CD4-positive, alpha-beta memory T cell (primary cell): ENCODE measurements at regions not wholly inside any gene's neighbourhood (a gene's known extent, or its start where the extent isn't known, plus 50 kb on each side); places are given as distances from the start of the nearest gene placed in this dataset.

ENCODE experiments used
- CTCF ChIA-PET: fragments of 350-600 bp; sonication (Branson Sonifier 250); formaldehyde crosslinking; loops from one replicate; lab custom pipeline; 2021; ENCODE audit warnings: inconsistent platforms; ENCODE audit not compliant: partially characterized antibody; lab: Charles Lee
- POLR2A ChIA-PET: fragments of 350-600 bp; sonication (Branson Sonifier 250); formaldehyde crosslinking; loops from one replicate; lab custom pipeline; 2021; ENCODE audit not compliant: partially characterized antibody; lab: Charles Lee
- DNase-seq, 5 donors: peaks; one replicate each; pipeline versions ENCODE4 v3.0.0 to v3.0.0-alpha.2; 2020 to 2022; ENCODE audit warnings: mixed read lengths in 1 of 5
- H3K27ac ChIP-seq: one replicate; pipeline ENCODE4 v1.7.0; 2013; ENCODE audit warnings: low read depth, low read length
- H3K27me3 ChIP-seq: 2 replicates; pipeline ENCODE4 v1.7.0; 2013; ENCODE audit warnings: mild to moderate bottlenecking, low read length, moderate library complexity; ENCODE audit not compliant: insufficient read depth
- H3K36me3 ChIP-seq: 2 replicates; pipeline ENCODE4 v1.7.0; 2013; ENCODE audit warnings: mild to moderate bottlenecking, low read length, moderate library complexity; ENCODE audit not compliant: insufficient read depth
- H3K4me1 ChIP-seq: 2 replicates; pipeline ENCODE4 v1.7.0; 2013; ENCODE audit warnings: mild to moderate bottlenecking, low read length, moderate library complexity; ENCODE audit not compliant: insufficient read depth
- H3K4me3 ChIP-seq, 2 donors: one replicate each; pipeline ENCODE4 v1.7.0; 2013; ENCODE audit warnings: low read length in 2 of 2, mild to moderate bottlenecking in 1 of 2
- H3K9me3 ChIP-seq, 2 donors: one replicate each; pipeline ENCODE4 v1.7.0; 2013; ENCODE audit warnings: low read length in 2 of 2, control low read depth in 1 of 2; ENCODE audit not compliant: control insufficient read depth in 1 of 2
- H3K27ac Mint-ChIP-seq, 7 donors: one replicate each; pipeline ENCODE4 v1.8.0; 2020 to 2021; ENCODE audit warnings: mixed read lengths in 7 of 7, mild to moderate bottlenecking in 6 of 7, inconsistent platforms in 3 of 7, moderate library complexity in 3 of 7
- H3K27me3 Mint-ChIP-seq, 2 donors: one replicate each; pipeline ENCODE4 v1.8.0; 2020 to 2021; ENCODE audit warnings: mixed read lengths in 2 of 2
- H3K36me3 Mint-ChIP-seq, 2 donors: one replicate each; pipeline ENCODE4 v1.8.0; 2020 to 2021; ENCODE audit warnings: mixed read lengths in 2 of 2, inconsistent platforms in 1 of 2, mild to moderate bottlenecking in 1 of 2
- H3K4me1 Mint-ChIP-seq, 4 donors: one replicate each; pipeline ENCODE4 v1.8.0; 2020 to 2021; ENCODE audit warnings: mixed read lengths in 4 of 4, mild to moderate bottlenecking in 1 of 4
- H3K4me3 Mint-ChIP-seq, 8 donors: one replicate each; pipeline ENCODE4 v1.8.0; 2020 to 2021; ENCODE audit warnings: mixed read lengths in 8 of 8, mild to moderate bottlenecking in 7 of 8, moderate library complexity in 6 of 8, inconsistent platforms in 3 of 8
- H3K9me3 Mint-ChIP-seq, 8 donors: one replicate each; pipeline ENCODE4 v1.8.0; 2020 to 2021; ENCODE audit warnings: mixed read lengths in 8 of 8, mild to moderate bottlenecking in 5 of 8, inconsistent platforms in 3 of 8, moderate library complexity in 1 of 8
- intact Hi-C: fragments of 100-400 bp; cut with micrococcal nuclease; formaldehyde crosslinking; loops from one replicate; pipeline ENCODE4 v1.15.1; 2023

- H3K4me1 ChIP-seq, result no peaks in the 10 kb centered on the region
- ChIA-PET CTCF (no interaction called here), POLR2A (no interaction called here)
- Mint-ChIP-seq H3K27me3 (peaks cover 2% of the 10 kb centered on the region in 2 donors), H3K4me3 (no peak overlapping the region), H3K36me3 (no peaks in the 10 kb centered on the region), H3K27ac (no peak overlapping the region), H3K4me1 (no peaks in the 10 kb centered on the region), H3K9me3 (peaks cover 0 to 7% (median 2%) of the 10 kb centered on the region in 8 donors)
- intact Hi-C loops, result no loop called here
- H3K4me3 ChIP-seq, result no peak overlapping the region
- no peaks in the 10 kb centered on the region for H3K36me3 ChIP-seq
- H3K27ac ChIP-seq, result no peak overlapping the region
- H3K9me3 ChIP-seq, result no peaks in the 10 kb centered on the region
- no peak for DNase-seq
- H3K27me3 ChIP-seq, result no peaks in the 10 kb centered on the region
Observed at GRCh38 chr12:105723494-105723893, 393.0 kb downstream of the C12orf75 start.

- Mint-ChIP-seq H3K27me3 (peaks cover 2% of the 10 kb centered on the region in 2 donors), H3K4me1 (no peaks in the 10 kb centered on the region), H3K27ac (no peak overlapping the region), H3K36me3 (no peaks in the 10 kb centered on the region), H3K9me3 (peaks cover 0 to 5% (median 0%) of the 10 kb centered on the region in 8 donors), H3K4me3 (no peak overlapping the region)
- Histone ChIP-seq H3K4me1 (no peaks in the 10 kb centered on the region), H3K27ac (no peak overlapping the region), H3K9me3 (no peaks in the 10 kb centered on the region), H3K27me3 (no peaks in the 10 kb centered on the region), H3K36me3 (no peaks in the 10 kb centered on the region), H3K4me3 (no peak overlapping the region)
- ChIA-PET POLR2A (no interaction called here), CTCF (no interaction called here)
- DNase-seq, result no peak
- intact Hi-C loops, result no loop called here
Observed at GRCh38 chr12:105724641-105725040, 394.1 kb downstream of the C12orf75 start.

- H3K27ac Mint-ChIP-seq, result no peak overlapping the region
- Histone ChIP-seq H3K4me3 (no peak overlapping the region), H3K27me3 (no peaks in the 10 kb centered on the region), H3K4me1 (no peaks in the 10 kb centered on the region), H3K9me3 (no peaks in the 10 kb centered on the region), H3K27ac (no peak overlapping the region), H3K36me3 (no peaks in the 10 kb centered on the region)
- no peaks in the 10 kb centered on the region for H3K36me3 Mint-ChIP-seq
- CTCF ChIA-PET, result no interaction called here
- no peaks in the 10 kb centered on the region for H3K4me1 Mint-ChIP-seq
- peaks cover 2% of the 10 kb centered on the region in 2 donors for H3K27me3 Mint-ChIP-seq
- peaks cover 0 to 3% (median 0%) of the 10 kb centered on the region in 8 donors for H3K9me3 Mint-ChIP-seq
- no peak for DNase-seq
- intact Hi-C loops, result no loop called here
- no peak overlapping the region for H3K4me3 Mint-ChIP-seq
- POLR2A ChIA-PET, result no interaction called here
Observed at GRCh38 chr12:105725054-105725453, 394.6 kb downstream of the C12orf75 start.

DNA sequence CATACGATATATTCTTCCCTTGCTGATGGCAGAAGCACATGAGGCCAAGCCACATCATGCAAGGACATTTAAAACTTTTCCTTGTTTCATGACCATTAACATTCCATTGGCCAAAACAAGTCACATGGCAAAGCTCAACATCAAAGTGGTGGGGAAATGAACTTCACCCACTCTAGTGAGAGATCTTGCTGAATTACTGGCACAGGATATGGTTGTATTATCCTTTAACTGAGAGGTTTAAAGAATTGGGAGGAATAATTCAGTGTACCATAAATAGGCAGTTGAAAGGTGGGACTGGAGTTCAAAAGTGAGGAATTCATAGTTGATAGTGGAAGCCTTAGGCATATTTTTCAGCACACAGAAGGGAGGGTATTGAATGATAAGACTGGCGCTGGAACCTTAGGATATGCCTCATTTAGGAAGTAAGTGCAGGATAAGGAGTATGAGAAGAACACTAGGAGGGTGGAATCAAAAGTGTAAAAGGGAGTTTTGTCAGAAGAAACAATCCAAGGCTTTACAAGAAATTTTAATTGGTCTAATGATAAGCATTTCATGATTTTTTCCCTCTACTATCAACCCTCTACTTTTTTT, 398.8 kb downstream of the C12orf75 start:
- Histone ChIP-seq H3K36me3 (no peaks in the 10 kb centered on the region), H3K27ac (no peak overlapping the region), H3K4me1 (no peaks in the 10 kb centered on the region), H3K4me3 (no peak overlapping the region), H3K9me3 (no peaks in the 10 kb centered on the region), H3K27me3 (no peaks in the 10 kb centered on the region)
- H3K36me3 Mint-ChIP-seq, result no peaks in the 10 kb centered on the region
- intact Hi-C loops, result no loop called here
- no peak overlapping the region for H3K27ac Mint-ChIP-seq
- ChIA-PET CTCF (no interaction called here), POLR2A (no interaction called here)
- DNase-seq, result no peak
- peaks cover 0 to 5% (median 0%) of the 10 kb centered on the region in 8 donors for H3K9me3 Mint-ChIP-seq
- H3K4me1 Mint-ChIP-seq, result no peaks in the 10 kb centered on the region
- H3K27me3 Mint-ChIP-seq, result no peaks in the 10 kb centered on the region
- no peak overlapping the region for H3K4me3 Mint-ChIP-seq

- intact Hi-C loops, result no loop called here
- peaks cover 0 to 5% (median 0%) of the 10 kb centered on the region in 8 donors for H3K9me3 Mint-ChIP-seq
- no peaks in the 10 kb centered on the region for H3K27me3 ChIP-seq
- H3K4me1 Mint-ChIP-seq, result no peaks in the 10 kb centered on the region
- H3K27me3 Mint-ChIP-seq, result no peaks in the 10 kb centered on the region
- no peak overlapping the region for H3K4me3 Mint-ChIP-seq
- H3K27ac Mint-ChIP-seq, result no peak overlapping the region
- POLR2A ChIA-PET, result no interaction called here
- H3K27ac ChIP-seq, result no peak overlapping the region
- H3K4me1 ChIP-seq, result no peaks in the 10 kb centered on the region
- no peak overlapping the region for H3K4me3 ChIP-seq
- no peaks in the 10 kb centered on the region for H3K36me3 Mint-ChIP-seq
- DNase-seq, result no peak
- CTCF ChIA-PET, result no interaction called here
- no peaks in the 10 kb centered on the region for H3K36me3 ChIP-seq
- no peaks in the 10 kb centered on the region for H3K9me3 ChIP-seq
Observed at GRCh38 chr12:105729926-105730325, 399.4 kb downstream of the C12orf75 start.

- intact Hi-C loops, result no loop called here
- Histone ChIP-seq H3K4me1 (no peaks in the 10 kb centered on the region), H3K27me3 (no peaks in the 10 kb centered on the region), H3K9me3 (no peaks in the 10 kb centered on the region), H3K4me3 (no peak overlapping the region), H3K36me3 (no peaks in the 10 kb centered on the region), H3K27ac (no peak overlapping the region)
- Mint-ChIP-seq H3K27ac (no peak overlapping the region), H3K36me3 (no peaks in the 10 kb centered on the region), H3K27me3 (peaks cover 0 to 2% of the 10 kb centered on the region in 2 donors), H3K9me3 (peaks cover 0 to 2% (median 0%) of the 10 kb centered on the region in 8 donors), H3K4me1 (no peaks in the 10 kb centered on the region), H3K4me3 (no peak overlapping the region)
- POLR2A ChIA-PET, result no interaction called here
- CTCF ChIA-PET, result no interaction called here
- DNase-seq, result no peak
Observed at GRCh38 chr12:105733579-105733978, 403.1 kb downstream of the C12orf75 start.

GRCh38 chr12:105736498-105736897, 402.3 kb downstream of the NUAK1 start:
- Histone ChIP-seq H3K27ac (no peak overlapping the region), H3K36me3 (no peaks in the 10 kb centered on the region), H3K4me1 (no peaks in the 10 kb centered on the region), H3K27me3 (no peaks in the 10 kb centered on the region), H3K4me3 (no peak overlapping the region), H3K9me3 (no peaks in the 10 kb centered on the region)
- no peaks in the 10 kb centered on the region for H3K36me3 Mint-ChIP-seq
- intact Hi-C loops, result no loop called here
- peaks cover 2% of the 10 kb centered on the region in 2 donors for H3K27me3 Mint-ChIP-seq
- ChIA-PET POLR2A (no interaction called here), CTCF (no interaction called here)
- H3K27ac Mint-ChIP-seq, result no peak overlapping the region
- peaks cover 0 to 2% (median 0%) of the 10 kb centered on the region in 8 donors for H3K9me3 Mint-ChIP-seq
- no peak for DNase-seq
- H3K4me3 Mint-ChIP-seq, result no peak overlapping the region
- no peaks in the 10 kb centered on the region for H3K4me1 Mint-ChIP-seq
